ENCODE measurements at regions not wholly inside any gene's neighbourhood (a gene's known extent, or its start where the extent isn't known, plus 50 kb on each side); places are given as distances from the start of the nearest gene placed in this dataset.
"Not testable (repeated sequence)": the region's sequence is repeated elsewhere in the genome, so short reads cannot be mapped to it uniquely, and the experiment has no call there.

DNA sequence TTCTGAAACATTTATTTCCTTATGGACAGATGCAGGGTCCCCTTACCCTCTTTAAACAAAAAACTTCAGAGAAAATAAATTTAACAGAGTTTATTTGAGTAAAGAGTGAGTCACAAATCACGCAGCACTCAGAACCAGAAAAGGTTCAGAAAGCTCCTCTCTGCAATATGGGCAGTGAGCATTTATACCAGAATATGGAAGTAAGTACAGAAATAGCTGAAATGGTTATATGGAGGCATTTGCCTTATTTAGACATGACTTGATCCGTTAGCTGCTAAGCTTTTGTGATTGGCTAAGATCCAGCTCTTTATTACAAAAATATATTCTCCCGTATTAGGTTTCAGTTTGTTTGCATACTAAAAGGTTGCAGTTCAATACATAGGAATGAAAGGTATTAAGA lies 1554.1 kb downstream of the EFNA5 start:
- DNase-seq (ENCODE audit: low spot score) = no peak

DNA sequence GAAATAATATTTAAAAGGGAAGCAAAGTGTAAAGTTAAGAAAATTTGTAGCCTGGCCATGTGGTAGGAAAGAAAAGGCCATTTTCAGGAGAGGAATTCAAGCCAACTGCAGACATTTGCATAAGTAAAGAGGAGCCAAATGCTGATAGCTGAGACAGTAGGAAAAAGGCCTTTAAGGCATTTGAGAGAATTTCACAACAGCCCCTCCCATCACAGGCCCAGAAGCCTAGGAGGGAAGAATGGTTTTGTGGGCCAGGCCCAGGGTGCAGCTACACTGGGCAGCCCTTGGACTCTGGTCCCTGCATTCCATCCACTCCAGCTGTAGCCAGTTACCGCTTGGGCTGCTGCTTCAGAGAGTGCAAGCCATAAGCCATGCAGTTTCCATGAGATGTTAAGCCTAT lies 1556.8 kb downstream of the EFNA5 start:
- DNase-seq (ENCODE audit: low spot score) = no peak

DNA sequence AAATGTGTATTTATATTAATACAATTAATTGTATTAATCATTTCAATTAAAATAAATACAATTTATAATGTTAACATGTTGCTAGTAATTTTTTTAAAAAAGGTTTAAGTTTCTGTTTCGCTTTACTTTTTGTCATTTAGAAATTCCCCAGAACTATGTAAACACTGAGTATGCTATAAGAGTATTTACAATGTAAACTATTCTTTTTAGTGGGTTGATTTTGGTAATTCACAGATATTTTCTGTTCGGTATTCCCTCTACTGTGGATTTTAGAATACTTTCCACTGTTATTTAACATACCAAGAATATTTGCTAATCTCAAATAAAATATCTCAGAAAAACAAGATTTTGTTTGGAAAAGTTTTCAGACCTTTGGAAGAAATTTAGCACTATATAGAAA lies 1564.4 kb downstream of the EFNA5 start:
- DNase-seq (ENCODE audit: low spot score) = no peak

GRCh38 chr5:106097340-106097739 lies 1573.4 kb downstream of the EFNA5 start:
- no peak for DNase-seq (ENCODE audit: low spot score)

GRCh38 chr5:106094839-106095238 lies 1575.9 kb downstream of the EFNA5 start:
- no peak for DNase-seq (ENCODE audit: low spot score)

GRCh38 chr5:106094204-106094607 lies 1576.5 kb downstream of the EFNA5 start:
- DNase-seq (ENCODE audit: low spot score) = no peak

DNA sequence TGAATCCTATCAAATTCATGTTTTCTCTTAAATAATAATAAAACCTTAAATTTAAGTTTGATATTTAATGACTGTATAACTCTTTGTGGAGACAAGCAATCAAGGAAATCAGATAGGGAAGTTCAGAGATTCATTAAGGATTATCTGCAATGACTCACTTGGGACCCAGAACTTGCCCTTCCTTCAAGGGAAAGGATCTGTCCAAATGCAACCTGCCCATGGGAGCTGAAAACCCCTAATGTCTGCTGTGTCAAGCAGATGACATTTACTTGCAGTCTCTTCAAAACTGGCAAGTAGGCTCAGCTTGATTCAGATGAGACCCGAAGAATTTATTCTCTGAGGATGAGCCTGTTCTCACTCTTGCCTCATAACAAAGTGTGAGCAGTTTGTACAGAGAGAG lies 1577.6 kb downstream of the EFNA5 start:
- DNase-seq (ENCODE audit: low spot score) = no peak

DNA sequence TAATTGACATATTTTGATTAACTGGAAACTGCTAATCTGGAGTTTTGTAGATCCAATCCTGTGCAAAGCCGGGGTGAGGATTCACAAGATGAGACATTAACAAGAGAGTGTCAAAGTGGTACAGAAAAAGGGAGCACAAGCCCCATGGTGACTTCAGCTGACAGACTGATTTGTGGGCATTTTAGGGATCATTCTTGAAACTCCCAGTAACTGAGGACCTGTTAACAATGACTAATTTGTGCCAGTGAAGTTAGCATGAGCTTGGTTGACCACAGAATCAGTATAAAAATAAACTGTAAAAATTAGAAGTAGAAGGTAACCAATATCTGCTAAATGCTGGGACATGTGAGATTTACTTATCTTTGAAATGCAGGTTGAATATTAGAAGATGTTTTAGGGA lies 1578.3 kb downstream of the EFNA5 start:
- DNase-seq (ENCODE audit: low spot score) = no peak

GRCh38 chr5:106089073-106089472 lies 1581.7 kb downstream of the EFNA5 start:
- no peak for DNase-seq (ENCODE audit: low spot score)

DNA sequence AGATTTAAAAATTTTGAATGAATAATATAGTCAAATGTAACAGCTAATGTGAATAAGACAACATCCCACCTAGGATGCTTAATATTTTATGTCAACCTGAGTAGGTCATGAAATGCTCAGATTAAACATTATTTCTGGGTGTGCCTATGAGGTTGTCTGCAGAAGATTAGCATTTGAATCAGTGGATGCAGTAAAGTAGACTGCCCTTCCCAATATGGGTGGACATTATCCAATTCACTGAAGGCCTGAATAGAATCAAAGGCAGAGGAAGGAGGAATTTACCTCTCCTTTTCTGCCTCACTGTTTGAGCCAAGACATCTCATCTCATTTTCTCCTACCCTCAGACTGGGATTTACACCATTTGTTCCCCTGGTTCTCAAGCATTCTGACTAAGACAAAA lies 1582.3 kb downstream of the EFNA5 start:
- DNase-seq (ENCODE audit: low spot score) = no peak

DNA sequence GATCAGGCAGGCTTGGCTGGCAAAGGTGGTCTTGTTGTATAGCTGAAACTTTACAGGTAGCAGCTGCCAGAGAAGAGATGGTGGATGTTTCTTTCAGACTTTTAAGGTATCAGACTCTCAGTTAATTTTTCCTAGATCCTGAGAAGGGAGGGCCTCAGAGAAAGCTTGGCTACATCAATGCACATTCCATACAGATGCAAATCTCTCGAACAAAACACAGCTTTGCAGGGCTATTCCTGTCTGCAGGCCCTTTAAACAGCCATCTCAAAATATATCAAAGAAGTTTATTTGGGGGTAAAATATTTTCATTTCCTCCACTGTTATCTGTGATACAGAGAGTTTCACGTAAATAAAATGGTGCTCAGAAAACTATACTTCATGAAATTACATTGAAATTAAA lies 1584.4 kb downstream of the EFNA5 start:
- DNase-seq (ENCODE audit: low spot score) = no peak

- DNase-seq (ENCODE audit: low spot score) = no peak
Measured at GRCh38 chr5:106085556-106085955, 1585.2 kb downstream of the EFNA5 start.

DNA sequence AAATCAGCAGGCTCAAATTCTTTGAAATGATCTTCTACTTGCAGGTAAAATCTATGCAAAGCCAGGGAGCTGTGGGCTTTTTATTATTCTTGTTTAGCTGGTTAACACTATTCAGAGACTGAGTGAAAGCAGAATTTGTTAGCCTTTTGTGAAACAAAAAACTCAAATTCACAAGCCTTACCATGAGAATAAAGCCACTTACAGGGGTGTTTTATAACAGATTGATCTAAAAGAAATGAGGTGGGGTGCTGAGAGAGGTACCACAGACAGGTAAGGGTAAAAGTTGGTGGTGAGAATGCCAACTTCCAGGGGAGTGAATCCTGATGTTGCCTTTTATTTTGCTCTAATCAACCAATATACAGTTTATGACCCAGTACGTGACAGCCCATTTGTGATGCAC lies 1585.6 kb downstream of the EFNA5 start:
- no peak for DNase-seq (ENCODE audit: low spot score)

- DNase-seq (ENCODE audit: low spot score) = no peak
Measured at GRCh38 chr5:106080535-106080934, 1590.2 kb downstream of the EFNA5 start.

DNA sequence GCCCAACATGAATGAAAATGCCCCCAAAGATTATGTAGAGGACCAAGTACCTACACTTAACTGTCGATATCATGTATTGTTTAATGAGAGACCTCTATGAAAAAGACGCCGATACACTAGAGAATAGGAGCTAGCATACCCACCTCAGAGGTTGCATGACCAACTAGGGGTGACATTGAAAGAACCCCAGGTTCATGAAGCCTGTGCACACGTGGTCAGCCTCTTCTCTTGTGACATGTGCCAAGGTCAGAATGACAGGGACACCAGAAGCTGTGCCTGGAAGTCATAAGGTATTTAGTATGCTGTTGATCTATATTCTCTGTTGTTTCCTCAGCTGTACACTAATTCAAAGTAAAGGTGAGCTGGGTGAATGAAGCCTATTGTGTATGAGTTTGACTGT lies 1594.1 kb downstream of the EFNA5 start:
- DNase-seq (ENCODE audit: low spot score) = no peak

DNA sequence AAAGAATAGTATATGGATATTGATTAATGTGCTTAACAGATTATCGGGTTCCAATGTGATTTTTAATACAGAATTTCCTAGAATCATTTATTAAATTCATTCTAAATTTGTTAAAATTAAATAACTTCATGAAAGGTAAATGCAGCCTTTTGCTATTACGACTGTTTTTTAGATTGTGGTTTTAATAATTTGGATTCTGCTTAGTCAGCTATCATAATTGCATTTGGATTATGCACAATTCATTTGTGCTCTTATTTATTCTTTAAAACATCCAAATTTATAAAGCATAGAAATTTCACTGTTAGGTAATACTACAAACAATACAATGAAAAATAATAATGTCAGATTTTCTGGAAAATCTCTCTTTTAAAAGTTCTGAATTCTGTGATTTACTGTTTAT lies 1598.5 kb downstream of the EFNA5 start:
- DNase-seq (ENCODE audit: low spot score) = no peak

- DNase-seq (ENCODE audit: low spot score) = no peak
Measured at GRCh38 chr5:106047341-106047740, 1623.4 kb downstream of the EFNA5 start.

GRCh38 chr5:106032069-106032468 lies 1638.7 kb downstream of the EFNA5 start:
- DNase-seq (ENCODE audit: low spot score) = not testable (repeated sequence)

- DNase-seq (ENCODE audit: low spot score) = no peak
Measured at GRCh38 chr5:106028314-106028713, 1642.4 kb downstream of the EFNA5 start.

DNA sequence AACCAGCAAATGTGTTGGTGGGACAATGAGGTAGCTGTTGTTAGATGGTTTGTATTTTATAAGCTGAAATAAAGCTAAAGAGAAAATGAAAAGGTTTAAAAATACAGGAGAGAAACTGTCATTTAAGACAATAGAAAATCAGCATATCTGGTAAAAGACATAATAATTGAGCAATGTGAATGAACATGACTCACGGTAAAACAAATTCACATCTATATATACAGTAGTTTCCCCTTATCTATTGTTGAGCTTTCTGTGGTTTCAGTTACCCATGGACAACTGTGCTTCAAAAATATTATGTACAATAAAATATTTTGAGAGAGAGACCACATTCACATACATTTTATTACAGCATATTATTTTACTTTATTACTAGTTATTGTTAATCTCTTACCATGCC lies 1649.8 kb downstream of the EFNA5 start:
- DNase-seq (ENCODE audit: low spot score) = no peak

DNA sequence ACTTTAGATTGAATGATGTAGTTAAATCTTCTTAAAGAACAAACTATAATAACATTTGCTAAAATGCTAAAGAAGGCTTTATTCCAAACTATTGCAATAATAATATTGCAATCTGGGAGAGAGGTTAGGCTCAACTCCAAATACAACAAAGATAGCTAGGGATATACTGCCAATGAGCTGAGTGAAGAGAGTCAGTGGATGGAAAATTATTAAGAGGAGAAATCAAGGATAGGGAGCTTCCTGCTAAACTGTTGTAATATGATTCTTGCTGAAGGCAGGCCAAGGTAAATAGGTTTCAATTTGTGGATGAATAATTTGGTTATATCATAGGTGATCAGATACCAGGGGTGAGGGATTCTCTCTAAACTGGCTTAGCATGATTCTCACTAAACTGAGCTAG lies 1651.5 kb downstream of the EFNA5 start:
- no peak for DNase-seq (ENCODE audit: low spot score)

- DNase-seq (ENCODE audit: low spot score) = no peak
Measured at GRCh38 chr5:106017243-106017857, 1653.4 kb downstream of the EFNA5 start.

DNA sequence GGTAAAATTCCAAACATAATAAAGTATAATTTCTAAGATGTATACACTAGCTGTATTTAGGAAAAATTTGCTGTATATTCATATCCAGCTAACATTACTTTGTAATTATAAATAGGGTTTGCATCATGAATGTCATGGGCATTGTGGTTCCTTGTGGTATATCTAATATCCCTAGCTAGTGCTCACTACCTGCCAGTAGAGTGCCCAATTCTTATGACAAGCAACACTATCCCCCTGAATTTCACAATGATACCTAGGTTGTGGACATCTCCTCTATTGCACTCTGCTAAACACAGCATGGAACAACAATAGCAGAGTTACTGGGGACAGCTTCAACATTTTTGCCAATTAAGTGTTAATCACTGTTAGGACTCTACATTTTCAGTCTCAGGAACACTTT lies 1656.5 kb downstream of the EFNA5 start:
- DNase-seq (ENCODE audit: low spot score) = no peak

DNA sequence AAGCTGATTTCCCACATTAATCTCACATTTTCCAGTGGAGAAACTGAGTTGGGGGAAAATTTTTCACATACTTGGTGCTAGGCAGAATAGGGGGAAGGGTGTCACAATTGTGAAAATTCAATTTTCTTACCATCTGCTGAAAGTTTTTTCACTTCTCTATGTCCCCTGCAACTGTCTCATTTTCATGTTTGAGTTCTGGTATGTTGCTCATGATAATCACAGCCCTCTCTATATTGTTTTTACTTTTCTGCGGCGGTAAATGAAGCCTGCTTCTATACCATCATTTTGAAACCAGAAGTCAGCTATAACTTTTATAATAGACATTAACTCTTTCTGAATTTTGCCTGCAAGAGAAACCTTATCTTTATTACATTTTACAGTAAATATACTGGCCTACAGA lies 1664.5 kb downstream of the EFNA5 start:
- DNase-seq (ENCODE audit: low spot score) = no peak

GRCh38 chr5:105998991-105999390 lies 1671.7 kb downstream of the EFNA5 start:
- not testable (repeated sequence) for DNase-seq (ENCODE audit: low spot score)
